H1 (cell line): ENCODE measurements at regions not wholly inside any gene's neighbourhood (a gene's known extent, or its start where the extent isn't known, plus 50 kb on each side); places are given as distances from the start of the nearest gene placed in this dataset.

Experiments used
- CTCF ChIA-PET: fragments of 300-600 bp; sonication (Branson Sonifier 250); formaldehyde crosslinking; loops from one replicate; lab custom pipeline; 2021; ENCODE audit not compliant: partially characterized antibody; lab: Charles Lee
- POLR2A ChIA-PET: fragments of 300-600 bp; sonication (Branson Sonifier 250); formaldehyde crosslinking; loops from one replicate; lab custom pipeline; 2021; ENCODE audit warnings: inconsistent platforms; ENCODE audit not compliant: partially characterized antibody; lab: Charles Lee
- DNase-seq, 2 experiments: peaks; one replicate each; pipeline versions ENCODE4 v3.0.0 to v3.0.0-alpha.2; 2010 to 2022; ENCODE audit warnings: low spot score in 2 of 2, low read depth in 1 of 2, mixed read lengths in 1 of 2
- FAIRE-seq: peaks from 2 replicates; lab custom pipeline; 2011; peaks lifted over from hg19 to GRCh38; lab: Jason Lieb, UNC
- H2AFZ ChIP-seq: 2 replicates; pipeline ENCODE4 v1.8.1; 2012; ENCODE audit warnings: low read length, inconsistent platforms
- H2AK5ac ChIP-seq: 2 replicates; pipeline ENCODE4 v1.6.1; 2013; ENCODE audit warnings: low read depth, low read length
- H2BK120ac ChIP-seq: replicated peaks from 2 replicates; pipeline ENCODE3; 2013; ENCODE audit warnings: low read depth, low read length, inconsistent platforms
- H2BK12ac ChIP-seq: 2 replicates; pipeline ENCODE4 v1.6.1; 2013; ENCODE audit warnings: low read depth, low read length
- H2BK15ac ChIP-seq: 2 replicates; pipeline ENCODE4 v1.6.1; 2013; ENCODE audit warnings: low read length
- H2BK20ac ChIP-seq: 2 replicates; pipeline ENCODE4 v1.6.1; 2013; ENCODE audit warnings: low read length
- H2BK5ac ChIP-seq: 2 replicates; pipeline ENCODE4 v1.6.1; 2013; ENCODE audit warnings: low read depth, low read length
- H3K14ac ChIP-seq: 2 replicates; pipeline ENCODE4 v1.6.1; 2013; ENCODE audit warnings: inconsistent platforms; ENCODE audit not compliant: insufficient read length
- H3K18ac ChIP-seq: 2 replicates; pipeline ENCODE4 v1.6.1; 2013; ENCODE audit warnings: low read length; ENCODE audit errors: extremely low read depth
- H3K23ac ChIP-seq: 2 replicates; pipeline ENCODE4 v1.6.1; 2013; ENCODE audit warnings: inconsistent platforms; ENCODE audit not compliant: insufficient read length
- H3K23me2 ChIP-seq: 2 replicates; pipeline ENCODE4 v1.6.1; 2013; ENCODE audit warnings: low read depth, low read length
- H3K27ac ChIP-seq: 2 replicates; pipeline ENCODE4 v1.6.1; 2011; ENCODE audit warnings: low read depth, low read length, inconsistent platforms
- H3K27me3 ChIP-seq, 4 experiments: replicated peaks in 1 of 4; 1 replicate in 1 of 4; 2 replicates in 3 of 4; pipeline versions ENCODE4 v1.6.1 to v1.8.1; 2011 to 2013; ENCODE audit warnings: low read length in 3 of 4, mild to moderate bottlenecking in 3 of 4, inconsistent platforms in 2 of 4, mixed read lengths in 2 of 4, moderate library complexity in 1 of 4; ENCODE audit not compliant: control insufficient read depth in 3 of 4, insufficient read depth in 3 of 4; ENCODE audit errors: extremely low read depth in 1 of 4
- H3K36me3 ChIP-seq, 4 experiments: 2 replicates each; pipeline versions ENCODE4 v1.6.1 to v1.8.1; 2011 to 2013; ENCODE audit warnings: mild to moderate bottlenecking in 4 of 4, low read length in 3 of 4, moderate library complexity in 2 of 4, control low read depth in 1 of 4, inconsistent platforms in 1 of 4; ENCODE audit not compliant: insufficient read depth in 4 of 4, control insufficient read depth in 2 of 4
- H3K4ac ChIP-seq: replicated peaks from 2 replicates; pipeline ENCODE3; 2013; ENCODE audit warnings: low read length, low read depth, mixed read lengths, inconsistent platforms; ENCODE audit not compliant: insufficient read length
- H3K4me1 ChIP-seq, 4 experiments: replicated peaks in 1 of 4; 1 replicate in 1 of 4; 2 replicates in 3 of 4; pipeline versions ENCODE4 v1.6.1 to v1.8.1; 2011 to 2013; ENCODE audit warnings: low read length in 3 of 4, inconsistent platforms in 2 of 4, mixed read lengths in 1 of 4; ENCODE audit not compliant: insufficient read depth in 4 of 4, control insufficient read depth in 3 of 4
- H3K4me2 ChIP-seq, 2 experiments: 2 replicates each; pipeline versions ENCODE4 v1.6.1 to v1.8.1; 2011 to 2013; ENCODE audit warnings: low read depth in 2 of 2, low read length in 2 of 2, control low read depth in 1 of 2, inconsistent platforms in 1 of 2, mild to moderate bottlenecking in 1 of 2; ENCODE audit not compliant: insufficient read depth in 1 of 2
- H3K4me3 ChIP-seq, 4 experiments: fragments of 200-600, 300-600 bp in 1 of 4; sonication (generic), shearing (Covaris generic), sonication (Bioruptor Twin) in 1 of 4; 2 replicates each; pipeline versions ENCODE4 v1.5.1 to v1.8.1; 2011 to 2016; ENCODE audit warnings: low read length in 4 of 4, low read depth in 3 of 4, control low read depth in 2 of 4, inconsistent platforms in 2 of 4, mild to moderate bottlenecking in 2 of 4, mixed read lengths in 1 of 4, moderate library complexity in 1 of 4; ENCODE audit not compliant: insufficient read depth in 2 of 4; ENCODE audit errors: extremely low read depth in 1 of 4
- H3K56ac ChIP-seq: replicated peaks from 2 replicates; pipeline ENCODE3; 2013; ENCODE audit warnings: low read depth, mild to moderate bottlenecking, mixed read lengths, low read length, inconsistent platforms; ENCODE audit not compliant: insufficient read length
- H3K79me1 ChIP-seq: 2 replicates; pipeline ENCODE4 v1.6.1; 2013; ENCODE audit warnings: low read depth, low read length, control low read depth
- H3K79me2 ChIP-seq, 2 experiments: 2 replicates each; pipeline versions ENCODE4 v1.6.1 to v1.8.1; 2012 to 2013; ENCODE audit warnings: low read length in 2 of 2, mild to moderate bottlenecking in 2 of 2, inconsistent platforms in 1 of 2; ENCODE audit not compliant: insufficient read depth in 2 of 2, control insufficient read depth in 1 of 2
- H3K9ac ChIP-seq, 4 experiments: replicated peaks in 1 of 4; 1 replicate in 1 of 4; 2 replicates in 3 of 4; pipeline versions ENCODE4 v1.6.1 to v1.8.1; 2011 to 2013; ENCODE audit warnings: low read depth in 3 of 4, low read length in 3 of 4, control low read depth in 2 of 4, mild to moderate bottlenecking in 2 of 4, moderate library complexity in 2 of 4, inconsistent platforms in 1 of 4; ENCODE audit errors: extremely low read depth in 1 of 4
- H3K9me3 ChIP-seq, 2 experiments: 2 replicates each; pipeline versions ENCODE4 v1.6.1 to v1.8.1; 2012 to 2013; ENCODE audit warnings: mild to moderate bottlenecking in 2 of 2, moderate library complexity in 2 of 2, control low read depth in 1 of 2, inconsistent platforms in 1 of 2, low read depth in 1 of 2, low read length in 1 of 2, mixed read lengths in 1 of 2; ENCODE audit not compliant: insufficient read depth in 2 of 2
- H4K20me1 ChIP-seq, 2 experiments: replicated peaks in 1 of 2; 2 replicates each; pipeline versions ENCODE3 to v1.8.1; 2011 to 2013; ENCODE audit warnings: inconsistent platforms in 2 of 2, low read length in 2 of 2, mild to moderate bottlenecking in 1 of 2; ENCODE audit not compliant: insufficient read depth in 2 of 2, control insufficient read depth in 1 of 2
- H4K5ac ChIP-seq: 2 replicates; pipeline ENCODE4 v1.6.1; 2013; ENCODE audit warnings: low read length, low read depth, mixed read lengths, inconsistent platforms; ENCODE audit not compliant: insufficient read length
- H4K8ac ChIP-seq: 2 replicates; pipeline ENCODE4 v1.8.0; 2013; ENCODE audit warnings: mild to moderate bottlenecking, moderate library complexity, low read length, inconsistent platforms; ENCODE audit not compliant: insufficient read depth; ENCODE audit errors: extremely low read depth
- H4K91ac ChIP-seq: replicated peaks from 2 replicates; pipeline ENCODE3; 2013; ENCODE audit warnings: low read length, mixed read lengths, inconsistent platforms; ENCODE audit not compliant: insufficient read length
- BACH1 ChIP-seq: IDR thresholded peaks from 2 replicates; pipeline ENCODE4 v1.6.1; 2012; ENCODE audit warnings: low read length, improper control_type of control experiment
- BRCA1 ChIP-seq: IDR thresholded peaks from 2 replicates; pipeline ENCODE4 v1.6.1; 2012; ENCODE audit warnings: low read depth, low read length, improper control_type of control experiment
- CHD2 ChIP-seq: IDR thresholded peaks from 2 replicates; pipeline ENCODE4 v1.6.1; 2012; ENCODE audit warnings: low read length, improper control_type of control experiment
- CTBP2 ChIP-seq: IDR thresholded peaks from 2 replicates; pipeline ENCODE4 v1.7.0; 2011; ENCODE audit warnings: borderline replicate concordance, mild to moderate bottlenecking, moderate library complexity, mixed read lengths, low read length; ENCODE audit not compliant: insufficient read depth, insufficient read length
- HDAC6 ChIP-seq: IDR thresholded peaks from one replicate; pipeline ENCODE4 v1.7.1; 2012; ENCODE audit warnings: low read depth, mild to moderate bottlenecking, inconsistent platforms, low read length, moderate library complexity
- KDM5A ChIP-seq: fragments of 200-600 bp; IDR thresholded peaks from 2 replicates; pipeline ENCODE4 v1.7.1; 2012; ENCODE audit warnings: mild to moderate bottlenecking, low read length, inconsistent platforms, mixed read lengths
- SIRT6 ChIP-seq: IDR thresholded peaks from one replicate; pipeline ENCODE4 v1.7.1; 2012; ENCODE audit warnings: low read length, inconsistent platforms
- SP4 ChIP-seq: IDR thresholded peaks from 2 replicates; pipeline ENCODE4 v1.6.1; 2012; ENCODE audit warnings: low read length, inconsistent platforms
- WGBS, 2 experiments: shearing (Covaris generic) in 1 of 2; methylation state at CpG; one replicate each; pipeline versions ENCODE4 v1.1.6 to v1.1.7; 2013 to 2015; ENCODE audit warnings: low lambda C conversion rate in 2 of 2, mixed read lengths in 2 of 2, inconsistent platforms in 1 of 2, low coverage in 1 of 2, missing lambda C conversion rate in 1 of 2; ENCODE audit not compliant: insufficient replicate concordance in 2 of 2, insufficient coverage in 1 of 2, insufficient read length in 1 of 2; ENCODE audit errors: extremely low coverage in 1 of 2, missing lambda C conversion rate in 1 of 2; 5-methylcytosine and 5-hydroxymethylcytosine counted together

DNA sequence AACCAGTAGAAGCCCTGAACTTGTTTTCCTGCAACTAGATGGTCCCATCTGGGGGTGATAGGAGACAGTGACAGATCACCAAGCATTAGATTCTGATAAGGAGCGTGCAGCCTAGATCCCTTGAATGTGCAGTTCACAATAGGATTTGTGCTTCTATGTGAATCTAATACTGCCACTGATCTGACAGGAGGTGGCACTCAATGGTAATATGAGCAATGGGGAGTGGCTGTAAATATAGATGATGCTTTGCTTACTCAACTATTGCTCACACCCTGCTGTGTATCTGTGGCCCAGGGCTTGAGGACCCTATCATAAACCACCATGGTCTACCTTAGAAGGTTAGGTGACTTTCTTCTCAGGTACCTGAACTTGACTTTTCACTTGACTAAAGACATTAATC is 417.1 kb upstream of the ARHGEF26 start:
- WGBS, 2 experiments = 78% methylated on average over 1 of the region's 1 CpG; no CpG with 5 or more reads in 1 of the 2 experiments
- Histone ChIP-seq H3K36me3 (no peaks in the 10 kb centered on the region), H3K4me3 (no peak overlapping the region), H3K4me1 (peaks cover 0 to 12% (median 4%) of the 10 kb centered on the region in 4 experiments; a peak in 3 of 7 replicates), H4K20me1 (no peaks in the 10 kb centered on the region), H2BK20ac (0 out of 2 replicates have a peak overlapping the region, but pooled peaks have one; percentile 6), H3K23me2 (no peaks in the 10 kb centered on the region), H2AFZ (no peak overlapping the region), H3K23ac (no peak overlapping the region), H3K18ac (no peak overlapping the region), H2BK120ac (no peak overlapping the region), H4K8ac (no peak overlapping the region), H3K9me3 (no peaks in the 10 kb centered on the region), H4K91ac (no peak overlapping the region), H3K27ac (no peak overlapping the region), H3K79me2 (no peaks in the 10 kb centered on the region), H2AK5ac (no peak overlapping the region), H3K9ac (no peak overlapping the region), H3K4ac (no peak overlapping the region), H4K5ac (no peak overlapping the region), H3K79me1 (no peaks in the 10 kb centered on the region), H3K4me2 (no peak overlapping the region), H2BK15ac (no peak overlapping the region), H2BK5ac (no peak overlapping the region), H3K14ac (no peak overlapping the region), H3K27me3 (no peaks in the 10 kb centered on the region), H3K56ac (no peak overlapping the region), H2BK12ac (no peak overlapping the region)
- FAIRE-seq (no peak), DNase-seq (no peak)
- ChIA-PET POLR2A (no interaction called here), CTCF (no interaction called here)
- no peak for TF ChIP-seq BACH1
- no peak for TF ChIP-seq KDM5A
- TF ChIP-seq HDAC6 = no peak
- no peak for TF ChIP-seq SP4
- TF ChIP-seq SIRT6 = no peak
- no peak for TF ChIP-seq CHD2
- no peak for TF ChIP-seq CTBP2
- TF ChIP-seq BRCA1 = no peak
